Midbrain (tissue), 1 donor: ENCODE measurements at regions not wholly inside any gene's neighbourhood (a gene's known extent, or its start where the extent isn't known, plus 50 kb on each side); places are given as distances from the start of the nearest gene placed in this dataset.
A peak's percentile ranks its signal among the peaks of the same experiment; 100 is the strongest.
"Not testable (repeated sequence)": the region's sequence is repeated elsewhere in the genome, so short reads cannot be mapped to it uniquely, and the experiment has no call there.

Source experiments
- DNase-seq: peaks from one replicate; lab custom pipeline; 2025; lab: John Stamatoyannopoulos, UW

DNA sequence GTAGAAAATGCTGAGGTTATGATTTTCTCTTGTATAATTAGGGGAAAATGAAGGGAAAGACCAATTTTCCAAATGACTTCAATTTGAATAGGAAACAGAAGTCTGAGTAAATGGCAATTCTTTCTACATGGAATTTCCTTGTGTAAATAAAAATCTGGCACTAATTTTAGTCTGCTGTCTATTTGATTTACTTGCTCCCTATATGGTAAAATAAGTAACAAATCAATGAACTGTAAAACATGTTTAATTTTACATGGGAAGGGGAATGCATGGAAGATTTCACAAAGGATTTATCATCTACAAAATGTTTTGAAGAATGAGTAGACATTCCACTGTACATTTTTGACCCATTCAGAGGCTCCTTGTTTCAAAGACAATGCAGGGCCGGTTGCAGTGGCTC is 811.6 kb upstream of the GOT2 start:
- DNase-seq: no peak

DNA sequence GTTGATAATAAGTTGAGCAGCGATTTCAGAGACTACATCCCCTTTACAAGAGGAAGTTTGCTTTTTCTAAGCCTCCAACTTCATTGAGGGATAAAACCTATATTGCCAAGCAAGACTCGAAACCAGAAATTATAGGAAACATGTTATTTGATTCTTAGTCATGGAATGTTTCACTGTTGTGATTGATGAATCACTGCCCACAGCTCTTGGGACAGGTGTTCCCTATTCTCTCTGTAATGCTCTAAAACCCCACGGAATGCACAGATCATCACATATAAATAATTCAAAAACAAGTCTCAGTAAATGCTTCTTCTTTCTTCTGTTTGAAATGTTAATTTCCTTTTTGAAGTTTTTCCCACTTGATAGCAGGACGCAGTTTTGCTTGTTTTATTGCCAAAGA is 809.5 kb upstream of the GOT2 start:
- no peak for DNase-seq

DNA sequence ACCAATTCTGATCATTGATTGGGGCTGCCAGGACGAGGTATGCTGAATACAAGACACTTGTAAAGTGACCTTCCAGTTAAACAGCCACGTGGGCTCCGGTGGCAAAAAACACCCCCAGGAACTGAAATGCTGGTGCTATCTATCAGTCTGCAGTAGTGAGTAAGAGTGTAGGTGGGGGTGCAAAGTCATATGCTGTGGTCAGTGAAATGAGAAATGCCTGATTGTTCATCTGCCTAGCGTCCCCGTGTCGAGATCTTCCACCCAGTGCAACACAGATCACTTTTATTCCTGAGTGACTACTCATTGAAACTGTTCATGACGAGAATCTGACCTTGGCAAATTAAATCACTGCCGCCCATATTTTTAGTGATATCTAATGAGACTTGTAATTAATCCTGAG is 806.5 kb upstream of the GOT2 start:
- DNase-seq: no peak

DNA sequence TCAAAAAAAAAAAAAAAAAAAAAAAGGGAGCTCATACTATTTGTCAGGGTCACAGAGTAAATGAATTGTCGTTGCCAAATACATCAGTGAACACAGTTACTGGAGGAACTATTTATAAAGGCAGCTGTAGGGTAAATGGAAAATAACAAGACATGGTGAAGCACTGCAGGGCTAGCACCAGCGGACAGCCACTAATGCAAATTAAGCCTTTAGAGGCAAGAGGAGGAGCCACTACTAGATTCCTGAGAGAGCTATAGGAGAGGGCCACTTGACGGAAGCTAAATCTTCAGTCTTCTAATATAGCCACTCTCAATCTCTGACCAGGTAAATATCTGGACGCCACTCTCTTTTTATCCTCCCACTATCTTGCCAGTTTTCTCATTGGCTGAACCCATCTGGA is 801.2 kb upstream of the GOT2 start:
- no peak for DNase-seq

DNA sequence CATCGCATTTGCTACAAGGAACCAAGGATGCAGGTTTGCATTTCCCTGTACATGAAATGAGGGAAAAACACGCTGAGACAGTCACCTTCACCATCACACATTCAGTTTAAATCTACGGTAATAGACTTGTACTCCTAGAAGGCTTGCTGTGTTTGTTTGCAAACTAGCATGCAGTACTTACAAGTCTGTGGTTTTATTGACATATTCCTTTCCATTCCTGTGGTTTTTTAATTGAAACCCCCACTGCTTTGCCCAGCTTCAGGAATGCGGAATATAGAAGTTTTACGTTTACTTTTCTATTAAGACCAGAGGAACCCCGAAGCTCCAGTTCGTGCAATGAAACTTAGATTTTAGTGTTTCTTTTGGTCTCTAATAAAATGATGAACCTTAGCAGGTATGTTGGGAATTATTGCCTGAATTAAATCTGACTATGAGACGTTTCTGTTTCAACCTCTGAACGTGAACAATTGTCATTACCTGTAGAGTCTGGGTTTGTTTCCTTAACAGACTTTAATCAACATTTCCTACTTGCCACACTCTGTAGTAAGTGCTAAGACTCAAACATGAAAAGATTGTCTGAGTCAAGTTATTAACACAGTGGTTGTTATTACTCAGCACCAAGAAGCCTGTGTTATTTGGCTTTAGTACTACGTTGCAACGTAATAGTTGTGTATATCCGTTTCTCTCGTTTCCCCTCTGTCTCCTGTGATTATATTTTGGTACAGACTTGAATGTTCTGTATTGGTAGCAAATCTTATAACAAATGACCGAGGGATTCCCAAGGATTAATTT is 793.3 kb upstream of the GOT2 start:
- no peak for DNase-seq

DNA sequence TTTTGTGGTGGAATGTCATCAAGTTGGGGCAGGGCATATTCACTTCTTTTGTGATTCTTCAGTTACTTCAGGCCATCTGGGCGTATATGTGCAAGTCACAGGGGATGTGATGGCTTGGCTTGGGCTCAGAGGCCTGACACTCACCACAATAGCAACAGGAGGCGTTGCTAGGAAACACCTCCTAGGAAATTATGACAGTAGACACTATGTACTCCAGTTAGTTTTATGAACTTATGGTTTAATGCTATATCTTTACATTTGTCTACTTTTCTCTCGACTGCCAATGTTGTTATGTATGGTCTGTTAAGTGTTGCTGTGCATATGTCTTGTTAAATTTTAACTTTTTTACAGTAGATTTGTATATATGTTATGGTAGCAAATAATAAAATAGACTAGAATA is 788.7 kb upstream of the GOT2 start:
- DNase-seq: no peak

DNA sequence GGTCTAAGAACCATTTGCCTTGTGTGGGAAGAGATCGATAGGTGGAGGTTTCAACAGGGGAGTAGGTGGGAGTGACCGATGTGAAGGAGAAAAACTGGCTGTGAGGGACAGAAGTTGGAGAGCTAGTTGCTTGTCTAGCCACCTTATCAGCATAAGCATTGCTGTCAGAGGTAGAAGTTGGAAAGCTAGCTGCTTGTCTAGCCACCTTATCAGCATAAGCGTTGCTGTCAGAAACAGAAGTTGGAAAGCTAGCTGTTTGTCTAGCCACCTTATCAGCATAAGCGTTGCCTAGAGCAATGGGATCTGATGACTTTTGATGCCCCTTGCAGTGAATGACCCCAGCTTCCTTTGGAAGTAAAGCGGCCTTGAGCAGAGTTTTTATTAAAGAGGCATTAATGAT is 784.6 kb upstream of the GOT2 start:
- not testable (repeated sequence) for DNase-seq

DNA sequence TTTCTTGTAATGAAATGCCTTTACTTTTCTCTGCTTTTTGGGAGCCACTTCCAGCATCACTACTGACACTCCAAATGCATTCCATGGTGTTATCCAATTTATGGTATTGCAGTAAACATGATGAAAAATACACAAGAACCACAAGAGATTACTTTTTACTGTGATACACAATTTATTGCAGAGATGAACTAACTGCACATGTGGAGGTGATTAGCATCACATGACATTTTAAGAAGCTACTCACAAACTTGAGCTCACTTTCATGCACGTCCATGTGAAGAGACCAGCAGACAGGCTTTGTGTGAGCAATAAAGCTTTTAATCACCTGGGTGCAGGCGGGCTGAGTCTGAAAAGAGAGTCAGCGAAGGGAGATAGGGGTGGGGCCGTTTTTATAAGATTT is 780.5 kb upstream of the GOT2 start:
- DNase-seq: no peak

DNA sequence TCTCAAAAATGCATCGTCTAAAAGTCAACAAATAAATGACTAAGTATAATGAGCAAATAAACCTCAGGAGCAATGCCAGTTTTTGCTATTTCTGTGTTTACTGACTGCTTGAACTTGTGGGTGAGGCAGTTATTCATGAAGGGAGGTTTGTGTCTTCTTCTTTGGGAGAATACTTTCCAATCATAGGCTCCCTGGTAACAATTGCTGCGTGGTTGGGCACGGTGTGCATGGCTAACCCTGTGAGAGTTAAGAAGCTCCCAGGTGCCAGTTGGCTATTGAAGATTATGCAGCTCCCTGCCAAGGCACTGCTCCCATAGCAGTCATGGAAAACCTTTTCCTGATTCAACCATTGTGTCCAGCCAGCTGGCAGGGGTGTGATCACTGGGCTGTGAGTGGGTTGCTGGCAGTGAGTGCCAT is 775.9 kb upstream of the GOT2 start:
- peak; percentile 47 for DNase-seq

DNA sequence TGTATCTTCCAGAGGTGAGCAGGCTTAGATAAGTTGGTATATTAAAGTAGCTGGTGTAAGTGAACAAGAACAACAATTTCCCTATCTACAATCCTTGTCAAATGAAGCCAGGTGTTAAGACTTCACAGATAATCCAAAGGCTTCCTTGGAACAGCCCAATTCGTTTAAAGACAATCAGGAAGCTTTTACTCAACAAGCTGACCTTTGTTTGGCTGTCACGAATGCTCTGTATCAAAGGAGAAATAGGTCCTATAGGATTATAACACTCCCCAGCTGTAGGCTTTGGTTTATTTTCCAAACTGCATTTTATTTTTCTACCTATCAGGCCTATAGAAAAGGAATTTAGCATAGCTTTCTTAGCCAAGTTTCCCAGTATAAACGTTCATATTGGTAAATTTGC is 766.5 kb upstream of the GOT2 start:
- DNase-seq: no peak

DNA sequence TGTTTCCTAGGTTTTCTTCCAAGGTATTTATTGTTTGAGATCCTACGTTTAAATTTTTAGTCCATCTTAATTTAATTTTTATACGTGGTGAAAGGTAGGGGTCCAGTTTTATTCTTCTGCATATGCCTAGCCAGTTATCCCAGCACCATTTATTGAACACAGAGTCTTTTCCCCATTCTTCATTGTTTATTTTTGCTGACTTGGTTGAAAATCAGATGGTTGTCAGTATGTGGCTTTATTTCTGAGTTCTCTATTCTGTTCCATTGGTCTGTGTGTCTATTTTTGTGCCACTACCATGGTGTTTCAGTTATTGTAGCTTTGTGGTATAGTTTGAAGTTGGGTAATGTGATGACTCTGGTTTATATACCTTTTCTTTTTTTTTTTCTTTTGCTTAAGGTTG is 753.0 kb upstream of the GOT2 start:
- DNase-seq: no peak

DNA sequence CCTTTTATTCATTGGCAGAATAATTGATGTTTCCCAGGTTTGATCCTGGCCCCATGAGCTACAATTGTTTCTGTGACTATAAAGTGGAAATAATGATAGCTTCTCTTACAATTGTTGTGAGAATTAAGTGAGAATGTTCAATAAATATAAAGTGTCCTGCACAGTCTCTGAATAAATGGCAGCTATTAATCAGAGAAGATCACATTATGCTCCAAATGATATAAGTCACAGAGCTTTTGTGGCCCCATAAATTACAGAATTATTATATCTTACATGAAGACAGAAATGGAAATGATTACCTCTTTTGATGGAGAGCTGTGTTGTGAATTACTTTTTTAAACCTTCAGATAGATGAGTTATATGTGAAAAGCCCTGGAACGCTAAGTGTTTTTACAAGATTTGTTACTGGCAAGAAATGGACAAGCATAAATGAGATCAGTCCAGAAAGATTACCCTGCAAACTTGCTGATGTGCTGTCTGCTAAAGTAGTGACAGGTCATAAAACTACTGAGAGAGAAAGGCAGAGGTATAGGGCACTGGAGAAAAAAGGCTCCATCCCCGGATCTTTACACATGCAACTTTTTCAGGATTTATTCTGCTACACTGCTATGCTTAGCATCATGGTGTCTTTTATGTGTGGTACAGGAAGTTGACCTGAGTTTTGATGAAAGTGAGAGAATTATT is 750.9 kb upstream of the GOT2 start:
- no peak for DNase-seq

DNA sequence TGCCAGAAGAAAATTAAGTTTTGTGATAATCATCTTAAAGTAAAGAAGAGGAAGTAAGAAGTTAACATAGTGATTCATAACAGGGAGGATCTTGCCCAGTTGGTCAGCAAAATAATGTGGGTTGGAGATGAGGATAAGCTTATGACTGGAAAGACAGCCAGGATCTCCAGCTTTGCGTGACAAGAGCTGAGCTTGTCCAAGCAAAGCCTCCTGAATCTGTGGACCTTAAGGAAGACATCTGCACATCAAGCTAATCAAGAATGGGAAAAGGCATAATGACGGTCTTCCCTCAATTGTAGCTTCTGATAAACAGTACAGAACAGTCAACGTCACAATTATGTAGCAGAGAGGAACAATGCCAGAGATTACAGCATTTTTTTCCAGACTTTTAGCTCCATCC is 744.7 kb upstream of the GOT2 start:
- DNase-seq: no peak

DNA sequence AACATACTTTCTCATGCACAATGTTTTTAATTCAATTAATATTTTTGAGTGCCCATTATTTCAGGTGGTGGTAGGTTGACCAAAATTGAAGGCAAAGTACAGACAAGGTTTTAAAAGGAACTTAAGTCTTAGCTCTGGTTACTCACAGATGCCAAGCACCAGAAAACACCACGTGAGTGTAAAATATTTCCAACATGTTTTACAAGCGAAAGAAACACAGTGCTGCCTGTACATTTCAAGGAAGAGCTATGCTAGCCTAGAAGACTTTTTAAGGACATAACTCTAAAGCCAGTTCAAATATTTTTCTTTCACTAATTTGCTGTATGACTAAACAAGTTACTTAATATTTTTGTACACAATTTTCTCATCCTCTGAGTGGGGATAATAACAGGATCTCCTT is 736.4 kb upstream of the GOT2 start:
- DNase-seq: no peak

DNA sequence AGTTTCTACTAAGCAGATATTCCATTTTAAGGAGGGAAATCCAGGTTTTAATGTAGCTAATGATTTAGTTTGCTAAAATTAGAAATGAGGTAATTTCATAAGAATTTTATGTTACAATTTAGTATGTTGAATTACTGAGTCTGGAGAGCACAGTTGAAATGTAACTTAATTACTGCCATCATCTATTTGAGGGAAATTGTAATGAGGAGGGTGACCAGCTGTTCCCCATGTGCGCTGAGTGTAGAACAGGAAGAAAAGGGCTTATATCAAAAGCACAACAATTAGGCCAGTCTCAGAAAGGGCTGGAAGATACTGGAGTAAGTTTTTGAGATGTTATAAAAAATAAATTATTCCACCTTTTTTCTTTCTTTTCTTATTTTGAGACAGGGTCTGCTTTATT is 735.1 kb upstream of the GOT2 start:
- no peak for DNase-seq

DNA sequence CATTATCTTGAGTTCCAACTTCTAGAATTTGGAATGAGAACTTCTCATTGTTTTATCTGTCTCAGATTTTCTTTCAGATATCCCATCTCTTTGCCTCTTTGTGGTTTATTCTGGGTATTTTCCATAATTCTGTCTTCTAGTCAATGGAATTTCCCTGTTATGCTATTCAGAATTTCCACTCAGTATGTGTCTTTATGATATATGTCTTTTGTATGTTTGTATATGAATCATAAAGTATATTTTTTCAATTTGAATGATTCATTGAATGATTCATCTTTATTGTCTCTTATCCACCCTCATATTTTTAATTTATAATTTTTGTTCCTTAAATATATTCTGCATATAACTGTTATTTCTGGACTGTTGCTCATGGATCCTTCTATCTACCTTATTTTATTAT is 729.7 kb upstream of the GOT2 start:
- no peak for DNase-seq

DNA sequence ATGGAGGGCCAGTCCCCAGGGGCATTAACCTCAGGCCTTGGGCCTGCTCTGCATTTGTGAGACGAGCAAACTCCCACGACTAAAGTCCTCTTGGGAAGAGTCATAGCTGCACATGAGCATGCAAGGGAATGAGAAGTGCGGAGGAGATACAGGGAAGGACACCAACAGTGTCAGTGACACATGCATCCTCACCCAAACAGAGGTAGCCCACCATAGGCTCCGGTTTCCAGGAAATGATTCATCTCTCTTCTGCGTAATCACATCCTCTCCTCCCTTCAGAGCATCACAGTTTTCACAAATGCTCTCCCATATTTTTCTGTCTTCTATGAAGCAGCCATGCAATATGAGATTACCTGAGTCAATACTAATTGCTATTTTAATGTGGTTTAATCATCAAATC is 725.7 kb upstream of the GOT2 start:
- DNase-seq: no peak

DNA sequence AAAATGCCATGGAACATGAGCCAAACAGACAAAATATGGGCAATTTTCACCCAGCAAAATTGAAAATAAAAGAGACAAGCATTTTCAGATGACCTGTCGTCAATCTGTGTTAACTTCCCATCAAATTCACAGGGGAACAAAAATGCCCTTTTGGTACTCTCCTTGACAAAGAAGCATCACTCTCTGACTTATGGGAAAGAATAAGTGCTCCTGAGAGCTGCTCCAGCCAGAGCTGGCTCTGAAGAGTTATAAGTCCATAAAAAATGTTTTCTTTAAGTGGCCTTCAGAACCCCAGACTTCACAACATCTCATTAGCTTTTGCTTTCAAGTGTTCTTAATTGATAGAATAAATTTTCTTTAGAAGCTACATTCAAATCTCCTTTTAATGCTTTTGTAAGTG is 721.4 kb upstream of the GOT2 start:
- DNase-seq: no peak

DNA sequence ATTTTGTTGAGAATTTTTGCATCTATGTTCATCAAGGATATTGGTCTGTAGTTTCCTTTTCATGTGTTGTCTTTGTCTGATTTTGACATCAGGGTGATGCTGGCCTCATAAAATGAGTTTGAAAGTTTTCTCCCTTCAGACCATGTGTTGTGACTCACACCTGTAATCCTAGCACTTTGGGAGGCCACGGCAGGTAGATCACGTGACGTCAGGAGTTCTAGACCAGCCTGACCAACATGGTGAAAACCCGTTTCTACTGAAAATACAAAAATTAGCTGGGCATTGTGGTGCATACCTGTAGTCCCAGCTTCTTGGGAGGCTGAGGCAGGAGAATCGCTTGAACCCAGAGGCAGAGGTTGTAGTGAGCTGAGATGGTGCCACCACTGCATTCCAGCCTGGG is 716.4 kb upstream of the GOT2 start:
- not testable (repeated sequence) for DNase-seq

DNA sequence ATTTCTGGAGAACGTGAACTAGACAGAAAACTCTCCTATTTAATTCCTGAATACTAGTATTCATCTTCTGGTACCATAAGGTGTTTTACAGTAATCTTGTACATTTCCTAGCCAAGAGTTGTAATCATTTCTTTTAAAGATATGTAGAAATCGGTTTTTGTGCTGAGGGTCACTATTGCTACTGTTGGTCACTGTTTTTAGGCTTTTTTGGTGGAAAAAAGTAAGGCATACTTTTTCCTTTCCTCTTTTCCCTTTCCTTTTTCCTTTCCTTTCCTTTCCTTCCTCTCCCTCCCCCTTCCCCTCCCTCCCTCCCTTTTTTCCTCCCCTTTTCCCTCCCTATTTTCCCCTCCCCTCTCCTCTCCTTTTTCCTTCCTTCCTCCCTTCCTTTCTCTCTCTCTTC is 706.4 kb upstream of the GOT2 start:
- no peak for DNase-seq

DNA sequence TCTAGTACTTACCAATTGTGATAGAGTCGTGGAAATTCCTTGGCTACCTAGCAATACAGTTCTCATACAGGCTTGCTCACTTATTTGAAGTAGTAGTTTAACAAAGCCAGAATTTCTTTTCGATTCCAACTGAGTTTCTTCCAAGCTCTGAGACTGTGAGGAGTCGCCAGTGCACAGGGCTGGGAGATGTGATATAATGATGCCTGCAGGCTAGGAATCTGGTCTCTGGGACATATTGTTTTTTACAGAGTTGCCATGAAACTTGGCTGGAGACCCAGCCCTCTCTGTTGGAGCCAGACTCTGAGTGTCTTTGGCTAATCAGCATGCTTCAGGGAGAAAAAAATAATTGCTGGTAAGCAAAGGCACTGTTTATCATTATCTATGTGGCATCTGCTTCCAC is 698.8 kb upstream of the GOT2 start:
- DNase-seq: no peak

DNA sequence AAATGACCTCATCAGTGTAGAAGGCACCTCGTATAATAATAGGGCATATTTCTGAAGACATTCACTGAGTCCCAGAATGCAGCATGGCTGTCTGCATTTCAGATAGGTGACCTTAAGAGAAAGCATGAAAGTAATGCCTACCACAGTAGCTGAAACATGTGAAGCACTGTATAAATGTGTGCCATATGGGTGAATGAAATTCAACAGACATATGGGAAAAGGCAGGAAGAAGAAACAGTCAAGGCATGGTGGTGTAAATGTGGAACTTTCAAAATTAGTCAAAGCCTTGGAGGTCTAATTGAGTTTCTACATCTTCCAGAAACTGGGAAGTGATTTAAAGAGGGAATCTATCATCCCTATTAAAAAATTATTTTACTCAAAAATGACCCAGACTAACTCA is 698.2 kb upstream of the GOT2 start:
- no peak for DNase-seq

DNA sequence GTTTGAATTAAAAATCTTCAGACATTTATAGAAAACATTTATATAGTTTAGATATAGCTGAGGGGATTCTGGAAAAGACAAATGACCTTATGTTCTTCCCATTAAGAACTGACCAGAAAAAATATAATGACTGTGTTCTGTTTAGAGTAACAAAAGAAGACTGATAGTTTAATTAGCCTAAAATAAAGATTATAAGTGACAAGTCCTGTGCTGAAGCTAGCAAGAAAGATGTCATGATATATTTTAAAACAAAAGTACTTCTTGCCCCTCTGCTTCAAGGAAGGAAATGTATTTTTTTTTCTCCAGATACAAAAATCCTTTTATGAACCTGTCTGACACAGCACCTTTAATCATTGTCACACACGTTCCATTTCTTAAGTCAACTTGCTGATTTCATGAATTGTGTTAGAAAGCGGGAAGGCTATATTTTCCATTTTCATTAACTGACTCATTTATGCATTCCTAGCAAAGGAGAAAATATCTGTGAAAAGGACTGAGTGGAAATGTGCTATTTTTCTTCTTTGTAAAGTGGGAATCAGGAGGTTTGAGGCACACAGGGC is 690.7 kb upstream of the GOT2 start:
- DNase-seq: no peak
